Hindlimb muscle (tissue), 1 donor: ENCODE measurements at regions not wholly inside any gene's neighbourhood (a gene's known extent, or its start where the extent isn't known, plus 50 kb on each side); places are given as distances from the start of the nearest gene placed in this dataset.

Source experiments
- DNase-seq: peaks from one replicate; pipeline ENCODE4 v3.0.0-alpha.2; 2013

GRCh38 chr19:28281676-28282075 lies 931.3 kb downstream of the UQCRFS1 start:
- no peak for DNase-seq

GRCh38 chr19:28264556-28264955 lies 948.4 kb downstream of the UQCRFS1 start:
- DNase-seq: no peak

GRCh38 chr19:28258829-28259228 lies 954.1 kb downstream of the UQCRFS1 start:
- no peak for DNase-seq

GRCh38 chr19:28257396-28257795 lies 955.6 kb downstream of the UQCRFS1 start:
- no peak for DNase-seq

- no peak for DNase-seq
Measured at GRCh38 chr19:28247243-28247642, 965.7 kb downstream of the UQCRFS1 start.

GRCh38 chr19:28245937-28246336 lies 967.0 kb downstream of the UQCRFS1 start:
- no peak for DNase-seq

- no peak for DNase-seq
Measured at GRCh38 chr19:28244966-28245365, 968.0 kb downstream of the UQCRFS1 start.

- DNase-seq: no peak
Measured at GRCh38 chr19:28242317-28242927, 970.5 kb downstream of the UQCRFS1 start.

- no peak for DNase-seq
Measured at GRCh38 chr19:28239270-28239669, 973.7 kb downstream of the UQCRFS1 start.

GRCh38 chr19:28238270-28238820 lies 974.6 kb downstream of the UQCRFS1 start:
- no peak for DNase-seq

GRCh38 chr19:28235606-28236125 lies 977.3 kb downstream of the UQCRFS1 start:
- no peak for DNase-seq

- no peak for DNase-seq
Measured at GRCh38 chr19:28234637-28235036, 978.3 kb downstream of the UQCRFS1 start.

GRCh38 chr19:28228854-28229253 lies 984.1 kb downstream of the UQCRFS1 start:
- no peak for DNase-seq

GRCh38 chr19:28224441-28224840 lies 988.5 kb downstream of the UQCRFS1 start:
- no peak for DNase-seq

GRCh38 chr19:28221736-28222135 lies 991.2 kb downstream of the UQCRFS1 start:
- DNase-seq: no peak

- no peak for DNase-seq
Measured at GRCh38 chr19:28218728-28219127, 994.2 kb downstream of the UQCRFS1 start.

- no peak for DNase-seq
Measured at GRCh38 chr19:28217022-28217421, 995.9 kb downstream of the UQCRFS1 start.

- DNase-seq: no peak
Measured at GRCh38 chr19:28213470-28214082, 999.4 kb downstream of the UQCRFS1 start.

GRCh38 chr19:28210886-28211285 lies 1002.1 kb downstream of the UQCRFS1 start:
- peak; percentile 22 for DNase-seq

GRCh38 chr19:28208745-28209144 lies 1004.2 kb downstream of the UQCRFS1 start:
- DNase-seq: no peak

- no peak for DNase-seq
Measured at GRCh38 chr19:28207244-28207643, 1005.7 kb downstream of the UQCRFS1 start.

- DNase-seq: no peak
Measured at GRCh38 chr19:28201462-28201943, 1011.4 kb downstream of the UQCRFS1 start.

- DNase-seq: no peak
Measured at GRCh38 chr19:28199323-28199722, 1013.6 kb downstream of the UQCRFS1 start.

- no peak for DNase-seq
Measured at GRCh38 chr19:28196961-28197360, 1016.0 kb downstream of the UQCRFS1 start.
